Hepatocyte (in vitro differentiated cells): ENCODE measurements at regions not wholly inside any gene's neighbourhood (a gene's known extent, or its start where the extent isn't known, plus 50 kb on each side); places are given as distances from the start of the nearest gene placed in this dataset.

Experiments used
- EZH2 ChIP-seq: fragments of 200-600 bp; sonication (generic); IDR thresholded peaks from 2 replicates; pipeline ENCODE4 v1.6.1; 2016; ENCODE audit warnings: antibody characterized with exemption, mild to moderate bottlenecking, borderline replicate concordance
- EZH2phosphoT487 ChIP-seq: fragments of 200-600 bp; sonication (generic); IDR thresholded peaks from one replicate; pipeline ENCODE4 v1.6.1; 2018; ENCODE audit warnings: antibody characterized with exemption, mild to moderate bottlenecking, low read depth, moderate library complexity; ENCODE audit not compliant: unreplicated experiment, severe bottlenecking
- TF ChIP-seq, protein P1 (sequence below): fragments of 200-600 bp; sonication (generic); IDR thresholded peaks from 2 replicates; pipeline ENCODE4 v1.5.1; 2016; ENCODE audit warnings: antibody characterized with exemption, mild to moderate bottlenecking; ENCODE audit not compliant: poor library complexity

DNA sequence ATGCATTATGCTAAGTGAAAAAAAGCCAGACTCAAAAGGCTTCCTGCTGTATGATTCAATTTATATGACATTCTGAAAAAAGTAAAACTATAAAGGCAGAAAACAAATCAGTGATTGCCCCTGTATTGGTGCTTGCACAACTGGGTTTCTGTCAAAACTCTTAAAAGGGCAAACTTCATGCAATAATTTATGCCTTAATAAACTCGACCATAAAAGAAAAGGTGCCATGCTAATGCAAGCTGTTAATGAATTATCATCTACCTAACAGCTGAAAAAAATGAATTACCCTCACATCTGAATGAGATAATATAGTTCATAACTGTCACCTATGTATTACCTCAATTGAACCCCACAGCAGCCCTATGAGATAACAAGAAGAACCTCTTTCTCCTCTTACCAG, 120.8 kb upstream of the ATP1A1 start:
- TF ChIP-seq, protein P1, sequence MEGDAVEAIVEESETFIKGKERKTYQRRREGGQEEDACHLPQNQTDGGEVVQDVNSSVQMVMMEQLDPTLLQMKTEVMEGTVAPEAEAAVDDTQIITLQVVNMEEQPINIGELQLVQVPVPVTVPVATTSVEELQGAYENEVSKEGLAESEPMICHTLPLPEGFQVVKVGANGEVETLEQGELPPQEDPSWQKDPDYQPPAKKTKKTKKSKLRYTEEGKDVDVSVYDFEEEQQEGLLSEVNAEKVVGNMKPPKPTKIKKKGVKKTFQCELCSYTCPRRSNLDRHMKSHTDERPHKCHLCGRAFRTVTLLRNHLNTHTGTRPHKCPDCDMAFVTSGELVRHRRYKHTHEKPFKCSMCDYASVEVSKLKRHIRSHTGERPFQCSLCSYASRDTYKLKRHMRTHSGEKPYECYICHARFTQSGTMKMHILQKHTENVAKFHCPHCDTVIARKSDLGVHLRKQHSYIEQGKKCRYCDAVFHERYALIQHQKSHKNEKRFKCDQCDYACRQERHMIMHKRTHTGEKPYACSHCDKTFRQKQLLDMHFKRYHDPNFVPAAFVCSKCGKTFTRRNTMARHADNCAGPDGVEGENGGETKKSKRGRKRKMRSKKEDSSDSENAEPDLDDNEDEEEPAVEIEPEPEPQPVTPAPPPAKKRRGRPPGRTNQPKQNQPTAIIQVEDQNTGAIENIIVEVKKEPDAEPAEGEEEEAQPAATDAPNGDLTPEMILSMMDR = no peak
- no peak for TF ChIP-seq EZH2phosphoT487
- TF ChIP-seq EZH2 = no peak
